NCI-H748 (cell line): ENCODE measurements at regions not wholly inside any gene's neighbourhood (a gene's known extent, or its start where the extent isn't known, plus 50 kb on each side); places are given as distances from the start of the nearest gene placed in this dataset.
"Not testable (repeated sequence)": the region's sequence is repeated elsewhere in the genome, so short reads cannot be mapped to it uniquely, and the experiment has no call there.

ENCODE experiments used
- DNase-seq: peaks from one replicate; lab custom pipeline; 2025; ENCODE audit not compliant: unreplicated experiment; lab: John Stamatoyannopoulos, UW

DNA sequence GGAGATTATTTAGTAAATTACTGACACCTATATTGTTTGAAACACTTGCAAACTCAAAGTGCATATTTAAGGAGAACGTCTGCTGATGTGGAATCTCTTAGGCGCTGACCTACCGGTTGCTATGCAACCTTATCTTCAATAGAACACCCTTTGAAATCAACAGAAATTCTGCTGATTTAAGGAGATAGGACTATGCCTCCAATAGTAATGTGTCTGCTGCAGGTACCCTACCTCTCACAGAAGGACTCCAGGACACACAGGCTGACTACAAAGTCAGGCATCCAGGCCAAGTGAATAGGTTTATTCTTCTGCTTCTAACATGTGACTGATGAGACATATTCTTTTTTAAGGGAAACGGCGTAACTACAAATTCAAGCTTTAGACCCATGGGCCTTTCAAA, 311.7 kb downstream of the CBLN4 start:
- DNase-seq, result no peak

DNA sequence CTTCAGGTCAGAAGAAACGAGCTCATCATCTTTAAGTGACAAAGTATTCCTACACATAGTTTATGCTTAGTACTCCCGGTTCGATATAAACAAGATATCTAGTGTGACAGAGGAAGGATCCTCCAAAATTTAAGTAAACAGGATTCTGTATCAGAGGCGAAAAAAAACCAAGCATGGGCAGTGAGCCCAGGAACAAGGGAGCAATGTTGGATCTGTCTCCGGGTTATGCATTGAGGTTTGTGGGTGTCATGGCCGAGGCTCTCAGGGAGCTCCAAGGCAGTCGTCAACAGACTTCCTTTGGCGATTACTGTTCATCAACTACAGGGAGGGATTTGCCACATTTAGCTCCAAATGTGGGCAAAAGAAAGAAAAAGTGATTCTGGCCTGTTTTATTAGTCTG, 319.5 kb downstream of the CBLN4 start:
- DNase-seq, result no peak

DNA sequence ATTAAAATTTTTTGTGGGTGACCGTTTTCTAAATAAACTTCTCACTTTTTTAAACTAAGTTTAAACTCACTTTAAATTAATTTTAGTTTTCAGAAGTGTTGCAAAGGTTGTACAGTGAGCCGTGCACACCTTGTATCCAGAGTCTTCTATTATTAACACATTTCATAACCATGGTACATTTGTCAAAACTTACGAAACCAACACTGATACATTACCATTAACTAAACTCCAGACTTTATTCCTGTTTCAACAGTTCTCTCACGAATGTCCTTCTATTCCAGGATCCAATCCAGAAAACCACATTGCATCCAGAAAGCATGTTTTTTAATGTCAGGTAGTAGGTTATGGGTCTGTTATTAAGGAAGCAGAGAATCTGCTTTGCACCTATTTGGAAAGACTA, 319.9 kb downstream of the CBLN4 start:
- DNase-seq, result no peak

DNA sequence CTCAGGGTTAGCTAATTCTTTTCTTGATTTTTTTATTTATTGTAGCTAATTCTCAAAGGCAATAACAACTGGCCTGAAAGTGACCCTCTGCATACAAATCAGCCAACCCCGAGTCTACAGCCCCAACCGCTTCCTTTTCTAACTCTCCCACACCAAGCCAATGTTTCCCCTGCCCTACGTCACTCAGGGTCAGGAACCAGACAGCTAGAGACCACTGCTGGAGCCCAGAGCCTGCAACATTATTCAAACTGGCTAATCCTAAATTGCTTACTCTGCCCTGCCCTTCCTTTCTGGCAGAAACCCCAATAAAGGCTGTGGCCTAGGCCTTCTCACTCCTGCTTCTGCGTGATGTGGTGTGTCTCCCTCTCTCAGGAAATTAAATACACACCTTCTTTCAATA, 320.7 kb downstream of the CBLN4 start:
- no peak for DNase-seq

DNA sequence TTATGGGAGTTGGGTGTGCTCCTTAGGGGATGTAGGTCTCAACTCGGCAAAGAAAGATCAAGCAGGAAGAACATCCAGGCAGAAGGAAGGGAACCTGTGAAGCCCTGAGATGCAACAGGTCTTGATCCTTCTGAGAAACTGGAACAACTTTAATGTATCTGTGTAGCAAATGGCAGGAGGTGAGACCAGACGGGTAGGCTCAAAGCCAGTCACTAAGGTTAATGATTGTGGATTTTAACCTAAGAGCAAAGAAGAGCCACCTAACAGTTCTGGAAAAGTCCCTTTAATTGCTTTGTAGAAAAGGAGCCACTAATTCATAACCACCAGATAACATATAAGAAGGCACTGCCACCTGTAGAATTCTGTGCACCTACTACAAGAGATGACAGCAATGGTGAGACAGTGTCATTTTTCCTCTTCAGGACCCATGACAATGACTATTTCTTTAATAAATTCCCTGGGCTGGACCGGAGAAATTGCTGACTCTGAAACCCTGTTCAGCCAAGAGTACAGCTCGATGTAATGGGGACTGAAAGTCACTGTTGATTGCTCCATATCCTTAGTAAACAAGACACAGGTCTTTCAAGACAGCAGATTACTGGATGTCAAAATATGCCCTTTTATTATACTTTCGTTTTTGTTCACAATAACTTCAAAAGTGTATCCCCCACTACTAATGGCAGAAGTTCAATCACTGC, 326.2 kb downstream of the CBLN4 start:
- no peak for DNase-seq

DNA sequence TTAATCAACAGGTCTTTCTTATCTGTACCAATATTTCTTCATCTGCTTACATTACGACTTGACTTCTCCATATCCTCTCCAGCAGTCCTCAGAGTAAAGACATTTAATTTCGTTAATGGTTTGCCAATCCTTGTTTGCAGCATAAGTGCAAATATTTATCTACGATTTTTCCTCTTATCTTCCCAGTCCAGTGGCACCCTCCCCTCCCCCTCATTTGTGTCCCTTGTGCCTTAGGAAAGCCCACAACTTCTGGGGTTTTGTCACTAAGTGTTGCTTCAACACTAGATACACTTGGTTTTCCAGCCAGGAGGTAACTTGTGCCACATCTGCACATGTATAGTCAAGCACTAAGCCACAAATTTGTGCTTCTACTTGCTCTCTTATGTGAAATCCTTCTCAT, 327.2 kb downstream of the CBLN4 start:
- no peak for DNase-seq

DNA sequence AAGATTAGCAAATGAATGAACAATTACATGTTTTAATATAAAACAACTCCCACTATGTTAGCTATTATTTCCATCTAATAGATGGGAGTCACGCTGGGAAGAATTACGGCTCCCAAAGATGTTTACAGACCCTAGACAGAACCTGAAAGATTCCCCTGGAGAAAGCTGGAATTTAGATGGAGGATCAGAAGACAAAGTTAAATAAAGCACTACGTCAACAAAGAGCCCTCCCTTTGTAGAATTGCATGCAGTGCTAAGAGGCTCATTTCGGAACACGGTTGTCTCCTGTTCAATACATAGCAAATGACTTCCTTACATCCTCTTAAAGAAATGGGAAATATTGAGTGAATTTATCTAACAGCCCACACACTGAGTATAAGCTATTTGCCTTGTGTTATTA, 328.3 kb downstream of the CBLN4 start:
- peak; percentile 9 for DNase-seq

DNA sequence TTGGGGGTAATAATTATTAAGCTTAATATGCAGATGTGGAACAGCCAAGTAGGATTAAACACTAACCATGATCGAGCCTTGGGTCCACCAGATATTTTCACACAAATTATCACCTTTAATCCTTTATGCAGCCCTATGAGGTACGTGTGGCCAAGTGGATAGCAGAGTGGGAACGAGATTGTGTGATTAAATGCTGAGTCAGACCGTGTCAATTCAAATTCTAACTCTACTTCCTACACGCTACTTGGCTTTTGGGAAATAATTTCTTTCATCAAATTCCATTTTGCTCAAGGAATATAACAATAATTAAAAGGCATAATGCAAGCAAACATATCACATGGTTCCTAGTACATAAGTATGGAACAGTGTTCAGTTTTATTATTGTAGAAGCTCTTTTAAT, 329.2 kb downstream of the CBLN4 start:
- no peak for DNase-seq

DNA sequence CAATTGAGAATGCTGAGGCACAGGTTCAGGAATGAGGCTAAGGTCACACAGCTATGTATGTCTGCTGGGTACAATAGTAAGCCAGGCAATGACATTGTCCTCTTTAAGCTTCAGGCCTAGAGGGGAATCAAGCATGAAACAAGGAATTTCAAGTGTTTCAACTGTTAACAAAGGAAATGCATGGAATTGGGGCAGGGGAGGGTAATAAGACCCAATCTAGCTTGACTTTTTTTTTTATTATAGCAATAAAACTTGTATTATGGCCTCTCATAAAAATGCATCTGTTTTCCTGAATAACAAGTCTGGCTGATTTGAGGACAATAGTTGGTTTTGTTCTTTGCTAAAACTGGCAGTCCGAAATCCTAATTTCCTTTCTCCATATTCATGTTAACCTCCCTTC, 336.7 kb downstream of the CBLN4 start:
- DNase-seq, result no peak

DNA sequence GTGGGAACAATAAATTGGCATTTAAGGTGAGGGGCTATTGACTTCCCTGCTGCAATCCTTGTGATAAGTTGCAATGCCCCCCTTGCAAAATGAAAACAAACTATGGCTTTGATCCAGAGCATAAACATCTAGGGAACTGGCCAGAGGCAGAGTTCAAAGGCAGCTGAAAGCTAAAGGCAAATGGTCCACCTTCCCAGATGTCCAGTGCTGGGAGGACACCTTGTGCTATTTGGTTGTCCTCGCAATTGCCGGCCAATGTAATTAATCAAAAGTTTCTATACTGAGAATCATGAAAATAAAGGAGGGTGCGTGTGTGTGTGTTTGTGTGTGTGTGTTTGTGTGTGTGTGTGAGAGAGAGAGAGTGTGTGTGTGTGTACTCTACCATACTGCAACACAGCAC, 337.4 kb downstream of the CBLN4 start:
- DNase-seq, result no peak

DNA sequence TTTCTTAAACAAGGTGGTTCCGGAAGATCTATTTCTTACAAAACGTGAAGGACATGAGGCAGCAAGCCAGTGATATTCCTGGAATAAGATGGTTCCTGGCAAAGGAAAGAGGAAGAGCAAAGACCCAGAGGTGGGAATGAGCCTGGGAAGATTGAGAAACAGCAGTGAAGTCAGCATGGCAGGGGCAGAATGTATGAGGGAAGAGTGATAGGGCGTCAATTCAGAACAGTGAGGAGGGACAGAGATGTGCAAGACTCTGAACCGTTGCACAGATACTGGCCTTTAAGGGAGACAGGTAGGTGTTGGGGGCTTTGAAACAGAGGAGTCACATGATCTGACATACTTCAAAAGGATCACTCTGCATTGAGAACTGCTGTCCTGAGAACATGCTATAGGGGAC, 338.3 kb downstream of the CBLN4 start:
- no peak for DNase-seq

DNA sequence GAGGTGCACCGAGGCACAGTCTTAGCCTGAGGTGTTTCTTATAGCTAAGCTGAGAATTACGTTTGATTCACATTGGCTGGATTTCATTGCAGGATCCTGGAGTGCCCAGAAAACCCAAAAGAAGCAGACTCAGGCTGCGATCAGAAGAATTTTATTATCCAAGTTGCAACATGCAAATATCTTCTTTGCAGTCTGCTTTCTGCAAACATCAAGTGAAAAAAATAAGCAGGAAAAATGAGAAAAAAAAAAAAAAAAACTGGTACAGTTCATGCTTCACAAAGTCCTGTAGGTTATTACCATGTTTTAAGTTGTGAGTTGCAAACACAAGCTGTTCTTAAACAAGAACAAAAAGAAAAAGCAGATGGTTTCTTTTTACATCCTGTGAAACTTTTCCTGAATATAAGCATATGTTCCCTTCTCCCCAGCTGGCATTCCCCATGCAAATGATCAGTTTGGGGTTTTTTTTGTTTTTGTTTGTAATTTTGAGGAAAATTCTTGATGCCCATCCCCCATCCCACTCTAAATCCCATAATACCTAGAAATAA, 349.0 kb downstream of the CBLN4 start:
- no peak for DNase-seq

DNA sequence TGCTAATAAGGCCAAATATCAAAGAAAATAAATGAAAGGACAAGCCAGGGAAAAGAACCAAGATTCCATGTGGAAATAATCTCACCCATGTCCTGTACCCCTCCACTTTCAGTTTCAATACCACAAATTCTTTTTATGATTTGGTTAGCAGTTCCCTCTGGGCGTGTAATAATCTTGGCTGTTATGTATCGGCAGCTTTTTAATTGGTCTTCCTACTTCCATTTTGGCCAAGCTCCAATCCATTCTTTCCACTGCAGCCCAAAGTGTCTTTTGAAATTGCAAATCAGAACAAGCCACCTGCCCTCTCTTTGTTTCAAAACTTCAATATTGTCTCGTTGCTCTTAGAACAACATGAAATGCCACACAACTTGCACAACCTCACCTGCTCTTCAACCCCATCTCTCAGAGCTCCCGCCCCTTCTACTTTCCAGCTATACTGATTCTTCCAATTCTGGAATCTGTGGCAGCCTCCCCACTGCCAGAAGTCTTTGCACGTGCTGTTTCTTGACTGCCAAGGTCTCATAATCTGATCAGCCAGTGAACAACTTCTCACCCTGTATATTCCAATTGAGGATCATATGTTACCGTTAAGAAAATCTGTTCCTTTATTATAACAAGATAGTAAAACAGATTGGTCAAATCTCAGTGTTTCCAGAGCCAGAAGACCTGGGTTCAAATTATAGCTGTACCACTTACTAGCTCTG, 354.5 kb downstream of the CBLN4 start:
- peak; percentile 0 for DNase-seq

DNA sequence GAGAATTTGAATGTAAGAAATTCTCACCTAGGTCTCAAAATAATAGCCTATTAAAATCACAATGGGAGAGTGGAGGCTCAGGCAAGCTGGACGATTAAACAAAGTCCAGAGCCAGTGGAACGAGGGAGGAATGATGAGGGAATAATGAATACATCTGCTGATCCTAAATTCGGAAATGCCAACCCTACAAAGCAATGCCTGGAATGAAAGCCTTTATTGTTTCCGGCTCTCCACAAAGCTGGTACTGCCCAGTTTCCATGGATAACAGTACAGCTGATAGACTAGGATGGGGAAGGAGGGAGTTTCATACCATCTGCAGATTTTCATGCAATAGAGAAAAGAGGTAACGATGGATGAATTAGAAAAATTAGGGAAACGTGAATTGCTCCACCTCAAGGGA, 356.1 kb downstream of the CBLN4 start:
- DNase-seq, result no peak

DNA sequence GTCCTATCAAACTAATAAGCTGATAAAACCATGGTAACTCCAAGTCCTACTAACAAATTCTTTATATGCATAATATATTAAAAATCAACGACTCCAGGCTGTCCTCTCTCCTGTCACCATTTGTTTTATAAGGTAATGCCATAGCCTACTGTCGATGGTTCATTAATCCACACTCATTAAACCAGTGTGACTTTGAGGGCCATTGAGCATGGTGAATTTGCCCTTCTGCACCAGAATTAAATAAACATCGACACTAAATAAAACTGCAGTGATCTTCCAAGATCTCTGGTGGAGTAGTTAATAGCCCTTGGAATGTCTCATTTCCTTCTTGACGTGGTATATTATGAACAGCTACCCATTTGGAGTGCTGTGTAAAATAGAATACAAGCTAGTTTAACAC, 358.5 kb downstream of the CBLN4 start:
- no peak for DNase-seq

DNA sequence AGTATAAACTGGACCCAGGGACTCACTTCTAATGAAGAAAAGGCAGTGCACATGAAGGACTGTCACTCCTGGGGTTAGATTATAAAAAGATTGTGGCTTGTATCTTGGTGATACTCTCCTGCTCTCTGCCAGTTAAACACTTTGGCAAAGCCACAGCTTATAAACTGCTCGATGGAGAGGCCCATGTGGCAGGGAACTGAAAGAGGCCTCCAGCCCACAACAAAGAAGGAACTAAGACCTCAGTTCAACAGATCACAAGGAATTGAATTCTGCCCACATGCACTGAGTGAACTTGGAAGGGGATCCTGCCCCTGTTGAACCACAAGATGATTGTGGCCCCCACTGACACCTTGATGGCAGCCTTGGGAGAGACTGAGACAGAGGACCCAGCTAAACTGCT, 363.8 kb downstream of the CBLN4 start:
- no peak for DNase-seq

DNA sequence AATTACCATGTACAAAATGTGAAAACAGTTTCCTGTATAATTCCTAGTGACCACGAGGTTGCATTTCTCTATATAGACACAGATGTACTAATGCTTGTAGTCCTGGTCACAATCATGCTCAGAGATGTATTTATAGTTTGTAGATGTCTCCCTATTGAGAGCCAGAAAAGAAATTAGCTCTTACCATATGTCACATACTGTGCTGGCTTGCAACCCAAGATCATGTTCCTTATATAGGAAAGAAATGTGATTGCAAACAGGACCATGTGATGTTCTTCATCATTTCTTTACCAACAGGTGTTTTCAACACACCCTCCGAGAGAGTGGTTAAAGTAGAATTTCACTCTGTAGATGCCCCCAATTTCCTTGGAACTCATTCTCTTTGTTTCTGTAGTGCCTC, 369.4 kb downstream of the CBLN4 start:
- DNase-seq, result no peak

DNA sequence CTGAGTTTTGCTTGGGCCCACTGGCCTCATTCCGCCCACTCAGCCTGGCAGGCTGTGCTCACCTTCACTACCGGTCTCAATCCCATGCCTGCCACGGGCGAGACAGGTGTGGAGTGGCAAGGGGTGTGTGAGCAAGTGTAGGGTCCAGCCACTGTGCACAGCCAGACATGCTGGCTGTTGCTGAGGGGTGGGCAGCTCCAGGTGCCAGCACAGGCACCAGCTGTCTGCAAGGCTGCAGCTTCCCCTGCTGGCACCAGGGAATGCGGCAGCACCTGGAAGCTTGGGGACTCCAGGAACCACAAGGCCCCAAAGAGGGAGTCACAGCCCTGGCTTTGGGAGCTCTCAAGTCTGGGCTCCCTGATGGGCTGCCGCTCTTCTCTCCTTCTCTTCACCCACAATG, 372.7 kb downstream of the CBLN4 start:
- peak; percentile 0 for DNase-seq

DNA sequence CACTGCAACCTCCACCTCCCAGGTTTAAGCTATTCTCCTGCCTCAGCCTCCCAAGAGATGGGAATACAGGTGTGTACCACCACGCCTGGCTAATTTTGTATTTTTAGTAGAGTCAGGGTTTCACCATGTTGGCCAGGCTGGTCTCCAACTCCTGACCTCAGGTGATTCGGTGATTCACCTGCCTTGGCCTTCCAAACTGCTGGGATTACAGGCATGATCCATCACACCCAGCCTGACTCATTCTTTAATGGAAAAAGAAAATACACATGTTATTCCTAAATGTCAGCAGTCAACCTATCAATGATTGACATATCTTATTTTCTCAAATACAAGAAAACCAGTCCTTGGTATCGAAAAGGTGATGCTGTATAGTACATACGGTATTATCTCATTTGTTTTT, 376.2 kb downstream of the CBLN4 start:
- DNase-seq, result not testable (repeated sequence)

DNA sequence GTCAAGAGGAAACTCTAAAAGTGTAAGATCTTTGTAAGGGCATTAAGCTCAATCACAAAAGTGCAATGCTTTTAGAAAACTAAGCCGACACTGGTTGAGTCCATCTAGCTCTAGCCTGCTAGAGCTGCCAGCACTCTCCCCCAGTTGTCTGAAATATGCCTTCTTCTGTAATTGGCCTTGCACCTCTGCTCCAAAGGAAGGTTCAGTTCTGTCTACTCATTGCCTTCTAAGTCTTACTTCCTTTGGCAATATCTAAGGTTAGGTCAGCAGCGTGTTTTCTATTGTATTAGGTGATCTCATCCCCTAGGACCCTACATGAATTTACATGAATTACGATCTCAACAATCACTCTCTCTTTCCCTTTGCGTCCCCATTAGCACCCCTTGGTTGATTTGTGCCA, 378.6 kb downstream of the CBLN4 start:
- DNase-seq, result no peak

DNA sequence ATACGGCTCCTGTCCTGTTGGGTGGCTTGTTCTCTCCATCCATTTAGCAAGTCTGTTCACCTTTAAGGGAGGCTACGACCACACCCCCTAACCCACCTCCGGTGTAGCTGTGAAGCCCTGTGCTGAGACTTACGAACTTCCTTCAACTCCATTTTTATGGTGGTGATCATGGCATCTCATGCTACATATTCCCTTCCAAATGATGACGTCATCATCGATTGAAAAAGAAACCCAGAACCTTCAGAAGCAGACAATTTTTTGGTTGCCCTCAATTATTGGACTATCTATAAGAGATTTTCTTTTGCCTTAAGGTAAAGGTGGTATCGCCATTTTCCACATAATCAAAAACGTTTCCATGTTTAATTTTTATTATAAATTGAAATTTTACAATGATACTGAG, 389.0 kb downstream of the CBLN4 start:
- no peak for DNase-seq

DNA sequence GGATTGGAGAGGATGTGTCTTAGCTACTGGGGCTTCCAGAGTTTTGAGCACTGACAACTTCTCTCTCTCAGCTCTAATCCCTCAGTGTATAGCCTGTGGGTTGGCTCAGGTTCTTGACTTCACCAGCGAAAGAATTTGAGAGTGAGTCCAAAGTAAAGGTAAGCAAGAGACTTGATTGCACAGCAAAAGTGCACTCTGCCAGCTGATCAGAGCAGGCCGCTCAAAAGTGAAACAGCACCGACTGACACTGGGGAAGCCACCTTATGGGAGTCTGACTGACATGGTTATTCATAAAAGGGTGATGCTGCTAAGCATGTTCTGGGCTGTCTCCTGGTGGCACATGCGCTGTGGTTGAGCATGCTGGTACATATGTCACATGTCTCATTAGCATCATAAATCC, 389.5 kb downstream of the CBLN4 start:
- DNase-seq, result no peak
